GM19324 (cell line): ENCODE measurements at regions not wholly inside any gene's neighbourhood (a gene's known extent, or its start where the extent isn't known, plus 50 kb on each side); places are given as distances from the start of the nearest gene placed in this dataset.
A peak's percentile ranks its signal among the peaks of the same experiment; 100 is the strongest.

Experiments used
- ATAC-seq: cut with Tn5 transposase; IDR thresholded peaks from one replicate; pipeline ENCODE4 v1.9.1; 2021; ENCODE audit warnings: mild to moderate bottlenecking, moderate library complexity; ENCODE audit not compliant: unreplicated experiment, low FRiP score

DNA sequence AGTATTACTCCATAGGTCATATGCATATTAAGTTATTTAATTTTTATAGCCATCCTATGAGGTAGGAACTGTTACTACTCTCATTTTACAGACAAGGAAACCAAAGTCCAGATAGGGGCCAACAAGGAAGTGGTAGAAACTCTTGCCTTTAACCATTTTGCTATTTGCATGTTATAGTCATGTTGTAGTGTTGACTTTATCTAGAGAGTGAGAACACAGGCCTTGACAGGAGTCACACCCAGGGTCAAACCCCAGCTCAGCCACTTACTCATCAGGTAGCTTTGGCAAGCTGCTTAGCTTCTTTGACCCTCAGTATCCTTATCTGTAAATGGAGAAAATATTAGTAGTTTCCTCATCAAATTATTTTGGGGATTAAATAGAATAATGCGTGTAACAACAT is 156.2 kb downstream of the CAND1 start:
- no peak for ATAC-seq

DNA sequence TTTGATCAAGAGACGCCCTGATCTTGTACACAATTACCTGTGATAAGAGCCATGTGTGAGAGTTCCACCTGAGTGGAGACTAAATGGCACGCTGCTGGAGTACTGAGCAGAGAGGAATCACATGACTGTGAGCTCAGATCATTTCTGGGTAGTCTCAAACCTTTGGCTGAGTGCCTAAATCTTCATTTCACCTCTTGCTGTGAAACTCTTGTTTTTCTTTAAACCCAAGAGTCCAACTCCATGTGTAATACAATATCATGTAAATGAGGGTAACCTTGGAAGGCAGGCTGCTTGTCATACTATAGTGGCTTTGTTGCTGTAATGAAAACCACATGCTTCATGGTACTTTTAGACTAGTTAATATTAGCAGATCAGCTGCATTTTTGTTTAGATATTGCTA is 156.9 kb downstream of the CAND1 start:
- no peak for ATAC-seq

DNA sequence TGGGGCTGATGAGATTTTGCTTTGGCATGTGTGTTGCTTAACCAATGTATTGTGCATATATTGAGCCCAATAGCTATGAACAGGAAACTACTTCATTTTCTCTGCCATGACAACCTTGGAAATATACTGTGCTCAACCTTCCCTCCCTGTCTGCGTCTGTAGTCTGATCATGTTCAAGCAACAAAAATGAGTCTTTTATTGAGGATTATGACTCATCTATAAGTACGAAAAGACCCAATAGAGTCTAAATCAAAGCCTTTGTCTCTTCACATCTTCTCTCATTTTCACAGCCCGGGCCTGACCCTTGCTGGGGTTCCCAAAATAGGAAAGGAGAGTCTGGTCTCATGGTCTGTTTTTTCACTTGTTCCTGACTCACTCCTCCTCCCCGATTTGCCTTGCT is 158.2 kb downstream of the CAND1 start:
- ATAC-seq, result no peak

DNA sequence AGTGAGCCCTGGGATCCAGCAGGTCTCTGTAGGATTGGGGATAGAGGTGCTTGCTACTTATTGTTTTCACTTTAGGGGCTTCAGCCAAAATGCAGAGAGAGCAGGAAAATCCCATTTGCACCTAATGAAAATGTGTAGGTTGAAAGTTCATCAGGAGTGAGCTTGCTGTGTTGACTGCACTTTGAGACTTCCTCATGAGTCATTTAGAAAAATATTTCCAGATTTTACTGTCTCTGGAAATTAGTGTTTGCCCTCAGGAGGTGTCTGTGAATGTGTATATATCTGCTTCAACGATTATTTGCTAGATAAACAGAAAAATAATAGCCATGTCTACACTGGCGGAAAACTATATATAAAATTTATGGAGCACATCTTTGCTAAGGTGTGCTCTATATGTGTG is 159.3 kb downstream of the CAND1 start:
- ATAC-seq, result no peak

DNA sequence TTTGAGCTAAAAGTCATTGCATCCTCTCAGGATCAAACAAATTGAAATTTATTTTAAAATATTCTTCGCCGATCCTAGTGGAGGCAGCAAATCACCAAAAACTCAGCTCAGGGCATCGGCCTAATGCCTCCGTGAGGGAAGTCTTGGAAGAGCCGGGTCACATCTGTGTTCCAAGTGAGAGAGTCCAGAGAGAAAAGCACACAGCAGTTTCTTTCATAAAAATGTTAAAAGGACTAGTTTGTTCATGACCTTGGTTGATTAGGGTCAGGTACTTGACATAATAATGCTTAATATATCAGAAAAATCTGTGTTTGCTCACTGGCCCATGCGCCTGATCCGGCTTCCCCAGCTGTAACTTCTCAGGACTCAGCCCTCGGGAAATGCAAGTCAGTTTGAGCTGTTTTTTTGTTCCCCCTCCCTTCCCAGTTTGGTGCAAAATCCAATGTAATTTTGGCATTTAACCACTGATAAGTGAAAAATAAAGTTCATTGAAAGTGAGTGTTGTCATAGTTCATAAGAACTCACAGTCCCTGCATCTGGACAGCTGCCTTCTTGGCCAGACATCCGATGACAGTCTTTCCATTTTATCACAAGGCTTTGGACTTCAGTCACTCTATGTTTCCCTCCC is 161.7 kb downstream of the CAND1 start:
- ATAC-seq, result no peak

DNA sequence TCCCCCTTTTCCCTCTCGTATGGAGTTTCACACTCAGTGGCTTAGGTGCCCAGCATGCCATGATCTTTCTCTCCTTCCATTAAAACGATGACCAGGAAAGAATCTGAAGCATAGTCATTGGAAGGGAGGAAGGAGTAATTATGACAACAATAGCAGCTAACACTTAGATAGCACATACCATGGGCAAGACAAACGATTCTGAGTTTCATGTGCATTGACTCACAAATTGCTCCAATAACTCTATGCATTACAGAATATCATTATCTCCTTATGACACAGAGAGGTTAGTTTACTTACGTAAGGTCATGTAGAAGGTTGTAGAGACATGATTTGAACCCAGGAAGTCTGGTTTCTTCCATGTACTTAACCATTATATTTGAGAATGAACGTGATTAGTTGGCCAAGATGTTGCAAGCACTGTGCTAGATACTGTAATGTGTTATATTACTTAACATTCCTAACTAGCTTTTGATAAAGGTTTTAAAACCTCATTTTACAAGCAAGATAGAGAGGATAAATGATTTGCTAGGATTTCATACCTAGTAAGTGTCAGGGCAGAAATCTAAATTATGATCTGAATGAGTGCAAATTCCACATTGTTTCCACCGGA is 162.4 kb downstream of the CAND1 start:
- ATAC-seq, result no peak

DNA sequence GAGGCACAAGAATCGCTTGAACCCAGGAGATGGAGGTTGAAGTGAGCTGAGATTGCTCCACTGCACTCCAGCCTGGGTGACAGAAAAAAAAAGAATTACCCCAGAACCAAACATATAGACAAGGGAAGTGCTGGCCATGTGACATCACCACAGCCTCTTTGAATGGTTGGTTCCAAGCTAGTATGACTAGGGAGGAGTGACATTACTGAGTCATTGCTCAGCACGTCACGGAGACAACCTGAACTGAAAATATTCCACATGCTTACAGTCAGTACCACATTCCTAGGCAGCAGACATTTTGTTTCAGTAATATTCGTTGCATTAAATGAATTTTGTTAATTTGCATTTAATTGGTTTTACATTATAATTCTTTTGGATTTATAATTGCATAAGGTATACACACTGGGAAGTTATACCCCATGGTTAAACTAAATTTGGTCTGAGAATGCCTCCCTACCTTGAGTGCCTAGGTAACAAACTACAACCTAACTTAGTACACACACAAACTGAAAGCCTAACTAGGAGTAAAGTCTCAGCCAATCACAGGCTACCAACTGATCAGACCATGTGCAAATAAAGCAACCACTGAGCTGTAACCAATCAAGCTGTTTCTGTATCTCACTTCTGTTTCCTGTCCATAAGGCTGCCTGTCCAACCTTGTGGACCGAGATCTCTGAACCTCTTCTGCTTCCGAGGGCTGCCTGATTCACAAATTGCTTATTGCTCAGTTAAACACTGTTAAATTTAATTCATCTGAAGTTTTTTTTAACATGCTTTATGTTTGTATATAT is 164.4 kb downstream of the CAND1 start:
- no peak for ATAC-seq

DNA sequence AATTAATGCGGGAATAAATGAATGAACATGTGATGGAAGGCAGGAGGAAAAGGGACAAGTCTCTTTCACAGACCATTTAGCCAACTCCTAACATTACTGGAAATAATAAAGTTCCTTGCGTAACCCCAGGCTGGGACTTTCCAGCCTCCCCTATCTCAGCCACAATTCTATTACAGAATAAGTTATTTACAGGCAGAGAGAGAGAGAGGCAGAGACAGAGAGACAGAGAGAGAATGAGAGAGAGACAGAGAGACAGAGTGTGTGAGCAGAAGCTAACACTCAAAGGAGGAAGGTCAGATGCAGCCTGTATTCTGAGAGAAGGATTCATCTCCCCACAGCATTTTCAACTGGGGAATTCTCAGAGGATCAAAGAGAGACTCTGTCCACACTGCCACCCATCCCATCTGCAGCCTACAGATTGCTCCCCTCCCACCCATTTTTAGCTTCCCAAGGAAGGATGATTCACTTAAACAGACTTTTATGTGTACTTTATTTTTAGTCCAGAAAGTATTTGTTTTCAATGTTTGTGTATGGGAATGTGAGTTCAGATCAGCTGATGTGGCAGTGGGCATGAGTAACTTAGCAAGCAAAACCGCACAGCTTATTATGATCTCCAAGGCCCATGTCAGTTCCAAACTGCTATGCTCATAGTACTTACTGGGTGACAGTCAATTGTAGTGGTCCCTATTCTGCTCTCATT is 165.7 kb downstream of the CAND1 start:
- ATAC-seq, result no peak

DNA sequence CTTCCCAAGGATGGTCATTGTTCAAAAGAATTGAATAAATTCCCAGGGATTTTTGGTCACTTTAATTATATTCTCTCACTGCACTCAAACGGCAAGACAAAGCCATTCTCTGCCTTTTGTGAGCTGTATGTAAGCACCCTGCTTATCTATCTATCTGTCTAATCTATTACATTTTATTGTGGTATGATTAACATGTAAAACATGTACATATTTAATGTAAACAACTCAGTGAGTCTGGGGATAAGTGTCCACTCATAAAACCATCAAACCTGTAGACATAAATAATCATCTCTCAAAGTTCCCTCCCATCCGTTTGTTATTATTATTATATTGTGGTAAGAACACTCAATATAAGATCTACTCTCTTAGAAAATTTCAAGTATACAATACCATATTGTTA is 167.1 kb downstream of the CAND1 start:
- no peak for ATAC-seq

DNA sequence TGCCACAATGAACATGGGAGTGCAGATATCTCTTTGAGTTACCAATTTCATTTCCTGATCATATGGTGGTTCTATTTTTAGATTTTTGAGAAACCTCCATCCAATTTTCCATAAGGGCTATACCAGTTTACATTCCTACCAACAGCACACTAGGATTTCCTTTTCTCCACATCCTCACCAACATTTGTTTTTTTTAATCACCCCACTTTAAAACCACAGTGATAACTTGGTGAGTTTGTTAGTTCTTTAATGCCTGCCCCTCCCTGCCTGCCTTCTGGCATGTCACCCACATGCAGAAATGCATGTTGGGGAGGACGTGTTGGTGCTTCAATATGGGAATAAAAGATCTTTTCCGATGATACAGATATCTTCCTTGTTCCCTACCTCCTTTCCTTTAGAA is 167.9 kb downstream of the CAND1 start:
- no peak for ATAC-seq

DNA sequence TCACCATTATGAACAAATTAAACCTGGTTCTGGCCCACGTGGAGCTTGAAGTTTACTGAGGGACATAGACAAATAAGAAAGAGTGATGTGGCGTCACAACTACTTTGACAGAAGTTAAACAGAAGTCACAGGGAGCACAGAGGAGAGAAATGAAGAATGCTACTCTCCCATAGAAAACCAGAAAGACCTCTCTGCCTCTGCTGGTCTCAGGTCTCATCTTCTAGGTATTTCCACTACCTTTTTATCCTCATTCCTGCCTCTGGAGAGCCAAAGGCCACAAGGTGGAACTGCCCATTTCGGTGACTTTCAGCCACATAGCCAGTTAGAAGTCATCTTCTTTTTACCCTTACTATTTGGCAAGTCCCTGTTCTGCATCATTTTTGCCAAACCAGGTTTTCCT is 170.5 kb downstream of the CAND1 start:
- no peak for ATAC-seq

DNA sequence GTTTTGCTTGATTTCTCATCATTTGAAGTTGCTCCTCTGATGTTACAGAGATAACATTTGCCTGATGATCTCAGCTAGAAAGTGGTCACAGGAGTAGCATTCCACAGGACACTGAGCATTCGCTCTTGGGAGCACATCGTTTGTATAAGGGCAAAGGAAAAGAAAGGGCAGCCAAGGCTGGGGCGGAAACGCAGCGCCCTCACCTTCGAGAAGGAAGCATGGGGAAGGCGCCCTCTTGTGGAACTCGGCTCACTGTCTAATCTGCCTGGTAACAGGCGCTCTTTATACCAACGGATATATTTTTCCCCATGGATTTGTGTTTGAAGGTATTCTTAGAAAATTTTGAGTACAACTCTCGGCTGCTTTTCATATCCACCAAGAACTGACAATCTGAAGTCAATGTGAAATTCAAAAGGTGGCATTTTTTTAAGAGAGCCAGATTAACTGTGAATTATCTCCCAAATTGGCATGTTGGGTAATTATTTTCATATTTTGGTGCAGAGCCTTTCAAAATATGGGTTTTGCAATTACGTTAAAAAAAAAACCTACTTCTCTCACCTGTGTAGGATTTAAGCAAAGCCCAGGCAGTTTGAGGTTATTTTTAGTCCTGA is 172.7 kb downstream of the CAND1 start:
- peak; percentile 65 for ATAC-seq

DNA sequence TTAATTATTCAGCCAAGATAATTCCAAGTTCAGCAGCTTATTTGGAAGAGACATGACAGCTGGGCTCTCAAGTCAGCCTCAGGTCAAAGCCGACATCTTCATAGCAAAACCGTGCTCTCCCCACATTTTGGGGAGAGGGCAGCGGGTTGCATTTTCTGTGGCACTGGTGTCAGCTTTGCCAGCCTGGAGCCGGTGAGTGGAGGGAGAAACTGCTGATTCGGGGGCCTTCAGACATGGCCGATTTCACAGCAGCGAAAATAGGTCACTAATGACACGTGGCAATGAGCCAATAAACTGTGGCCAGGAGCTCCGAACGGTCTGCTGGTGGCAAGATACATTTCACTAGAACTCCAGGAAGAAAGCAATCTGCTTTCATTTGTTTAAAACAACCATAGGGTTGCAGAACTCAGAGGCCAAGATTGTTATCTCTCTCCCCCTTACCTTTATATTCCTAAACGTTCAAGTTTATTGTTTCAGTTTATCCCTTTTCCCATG is 173.2 kb downstream of the CAND1 start:
- no peak for ATAC-seq

DNA sequence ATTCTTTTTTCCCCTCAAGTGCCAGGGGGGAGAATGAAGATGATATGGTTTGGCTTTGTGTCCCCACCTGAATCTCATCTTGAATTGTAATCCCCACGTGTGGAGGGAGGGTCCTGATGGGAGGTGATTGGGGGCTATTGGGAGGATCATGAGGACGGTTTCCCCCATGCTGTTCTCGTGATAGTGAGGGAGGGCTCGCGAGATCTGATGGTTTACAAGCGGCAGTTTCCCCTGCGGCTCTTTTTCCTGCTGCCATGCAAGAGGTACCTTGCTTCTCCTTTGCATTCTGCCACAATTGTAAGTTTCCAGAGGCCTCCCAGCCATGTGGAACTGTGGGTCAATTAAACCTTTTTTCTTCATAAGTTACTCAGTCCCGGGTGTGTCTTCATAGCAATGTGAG is 173.7 kb downstream of the CAND1 start:
- ATAC-seq, result no peak

DNA sequence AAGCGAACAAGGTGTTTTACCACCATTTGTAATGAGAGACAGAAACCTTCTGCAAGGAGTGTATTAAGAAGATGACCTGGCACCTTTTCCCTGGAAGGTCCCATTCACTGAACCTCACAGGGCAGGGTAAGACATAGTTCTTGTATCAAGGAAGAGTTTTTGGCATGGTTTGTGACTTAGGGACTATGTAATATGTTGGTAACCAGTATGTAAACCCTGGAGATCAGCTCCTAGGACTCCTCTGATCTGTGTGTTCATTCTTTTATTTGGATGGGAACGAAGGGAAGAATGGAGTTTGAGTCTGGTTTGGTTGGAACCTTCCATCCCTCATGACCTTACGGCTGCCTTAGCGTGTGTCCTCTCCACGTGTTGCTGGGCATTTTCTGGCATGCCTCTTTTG is 175.4 kb downstream of the CAND1 start:
- no peak for ATAC-seq

DNA sequence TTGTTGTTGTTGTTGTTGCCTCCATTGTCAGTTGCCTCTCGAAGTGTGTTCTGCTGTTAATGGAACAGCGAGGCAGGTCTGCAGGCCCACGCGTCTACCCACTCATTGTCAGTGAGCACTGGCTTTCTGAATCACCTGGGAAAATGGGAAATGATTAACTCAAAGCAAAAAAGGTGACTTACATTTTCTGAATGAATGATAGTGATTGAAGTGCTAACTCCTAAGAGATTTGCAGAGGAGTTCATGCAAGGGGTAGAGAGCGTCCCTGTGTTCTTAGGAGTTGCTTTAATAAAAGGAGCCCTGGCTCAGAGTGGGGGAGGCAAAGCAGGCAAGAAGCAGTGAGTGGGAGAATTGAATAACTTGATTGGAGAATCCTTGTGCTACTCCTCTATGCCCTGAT is 177.6 kb downstream of the CAND1 start:
- ATAC-seq, result no peak

DNA sequence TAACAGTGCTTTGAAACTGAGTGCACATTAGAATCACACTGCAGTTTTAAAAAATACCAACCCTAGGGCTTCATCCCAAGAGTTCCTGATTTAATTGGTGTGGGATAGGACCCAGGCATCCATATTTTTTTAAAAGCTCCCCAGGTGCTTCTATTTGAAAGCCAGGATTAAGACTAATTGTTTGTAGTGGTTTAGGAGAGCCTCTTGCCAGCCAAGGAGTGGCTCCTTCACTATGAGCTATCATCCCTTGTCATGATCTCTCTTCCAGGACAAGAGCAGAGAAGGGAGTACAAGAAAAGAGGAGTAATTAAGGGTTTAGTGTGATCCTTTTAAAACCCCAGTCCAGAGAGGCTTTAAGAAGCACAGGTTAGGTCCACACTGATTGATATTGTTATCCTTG is 178.0 kb downstream of the CAND1 start:
- no peak for ATAC-seq

DNA sequence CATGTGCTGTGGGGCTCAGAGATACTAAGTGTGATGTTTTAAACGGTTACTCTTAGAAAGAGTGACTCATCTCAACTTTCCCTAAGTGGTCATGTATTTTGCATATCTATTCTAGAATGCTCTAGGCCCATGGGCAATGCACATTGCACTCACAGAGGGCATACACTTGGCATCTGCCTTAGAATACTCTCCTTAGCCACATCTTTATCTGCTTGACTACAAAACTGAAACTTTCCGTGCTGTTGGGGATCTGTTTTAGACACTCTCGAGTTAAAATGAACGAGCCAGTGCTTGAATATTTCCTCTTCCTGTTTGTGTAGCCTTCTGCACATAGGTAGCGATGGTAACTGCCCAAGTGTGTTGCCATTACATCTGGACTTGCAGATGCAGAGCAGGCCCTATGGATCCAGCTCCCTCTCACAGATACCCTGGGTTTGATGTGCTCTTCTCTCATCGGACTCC is 180.5 kb downstream of the CAND1 start:
- peak; percentile 91 for ATAC-seq

DNA sequence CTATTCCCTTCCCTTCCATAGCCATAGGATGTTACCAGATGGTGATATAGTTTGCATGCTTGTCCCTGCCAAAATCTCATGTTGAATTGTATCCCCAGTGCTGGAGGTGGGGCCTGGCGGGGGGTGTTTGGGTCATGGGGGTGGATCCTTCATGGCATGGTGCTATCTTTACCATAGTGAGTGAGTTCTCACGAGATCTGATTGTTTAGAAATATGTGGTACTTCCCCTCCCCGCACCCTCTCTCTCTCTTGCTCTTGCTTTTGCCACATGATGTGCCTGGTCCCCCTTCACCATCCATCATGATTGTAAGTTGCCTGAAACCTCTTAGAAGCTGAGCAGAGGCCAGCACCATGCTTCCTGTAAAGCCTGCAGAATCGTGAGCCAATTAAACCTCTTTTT is 181.3 kb downstream of the CAND1 start:
- ATAC-seq, result no peak

DNA sequence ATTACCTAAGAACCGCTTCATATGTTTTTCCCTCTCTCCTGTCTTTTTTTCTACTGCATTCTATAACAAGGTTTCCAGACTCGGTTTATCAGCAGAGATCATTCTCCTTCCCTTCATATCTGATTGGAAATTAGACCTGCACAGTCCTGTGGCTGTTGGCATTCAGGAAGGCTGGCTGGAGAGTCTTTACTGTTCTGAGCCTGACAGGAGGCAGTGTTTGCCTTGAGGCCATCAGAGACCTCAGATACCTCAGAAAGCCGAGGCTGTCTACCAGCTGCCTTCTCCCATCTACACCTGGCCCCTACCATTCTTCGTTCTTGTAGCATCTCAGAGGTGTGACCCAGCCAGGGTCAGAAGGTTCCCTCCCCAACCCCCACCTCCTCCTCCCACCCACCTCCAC is 182.0 kb downstream of the CAND1 start:
- ATAC-seq, result no peak
